MM.1S (cell line): ENCODE measurements at regions not wholly inside any gene's neighbourhood (a gene's known extent, or its start where the extent isn't known, plus 50 kb on each side); places are given as distances from the start of the nearest gene placed in this dataset.

Experiments used
- DNase-seq: peaks from one replicate; pipeline ENCODE4 v3.0.0-alpha.2; 2015
- H2AFZ ChIP-seq: fragments of 300-600 bp; sonication (generic); 2 replicates; pipeline ENCODE4 v1.6.0; 2016; ENCODE audit warnings: antibody characterized with exemption, low read length
- H3F3A ChIP-seq: fragments of 300-600 bp; sonication (generic); 2 replicates; pipeline ENCODE4 v1.6.1; 2016; ENCODE audit warnings: mild to moderate bottlenecking, antibody characterized with exemption, low read length, moderate library complexity, mixed read lengths; ENCODE audit not compliant: insufficient read depth
- H3K27ac ChIP-seq: fragments of 300-600 bp; sonication (generic); 2 replicates; pipeline ENCODE4 v1.5.1; 2016; ENCODE audit warnings: mild to moderate bottlenecking, low read length
- H3K27me3 ChIP-seq: fragments of 300-600 bp; sonication (generic); replicated peaks from 2 replicates; pipeline ENCODE4 v1.6.0; 2016; ENCODE audit warnings: low read length; ENCODE audit not compliant: insufficient read depth
- H3K36me3 ChIP-seq: fragments of 300-600 bp; sonication (generic); replicated peaks from 2 replicates; pipeline ENCODE4 v1.6.1; 2016; ENCODE audit warnings: mild to moderate bottlenecking, low read length, mixed read lengths; ENCODE audit not compliant: insufficient read depth
- H3K4me1 ChIP-seq: fragments of 300-600 bp; sonication (generic); 2 replicates; pipeline ENCODE4 v1.6.1; 2016; ENCODE audit warnings: low read length, mixed read lengths
- H3K4me2 ChIP-seq: fragments of 300-600 bp; sonication (generic); 2 replicates; pipeline ENCODE4 v1.6.0; 2016; ENCODE audit warnings: low read depth, low read length
- H3K4me3 ChIP-seq: fragments of 300-600 bp; sonication (generic); 2 replicates; pipeline ENCODE4 v1.5.1; 2016; ENCODE audit warnings: low read length, mixed read lengths
- H3K79me2 ChIP-seq: fragments of 300-600 bp; sonication (generic); 2 replicates; pipeline ENCODE4 v1.6.1; 2016; ENCODE audit warnings: mixed run types, low read length, mixed read lengths
- H3K9ac ChIP-seq: fragments of 300-600 bp; sonication (generic); 2 replicates; pipeline ENCODE4 v1.6.1; 2016; ENCODE audit warnings: low read length, mixed read lengths
- H3K9me2 ChIP-seq: fragments of 300-600 bp; sonication (generic); replicated peaks from 2 replicates; pipeline ENCODE4 v1.6.1; 2016; ENCODE audit warnings: mild to moderate bottlenecking, low read length, mixed read lengths; ENCODE audit not compliant: insufficient read depth
- H3K9me3 ChIP-seq: fragments of 300-600 bp; sonication (generic); replicated peaks from 2 replicates; pipeline ENCODE4 v1.6.1; 2016; ENCODE audit warnings: mild to moderate bottlenecking, low read length, mixed read lengths; ENCODE audit not compliant: insufficient read depth
- H4K20me1 ChIP-seq: fragments of 300-600 bp; sonication (generic); 2 replicates; pipeline ENCODE4 v1.6.1; 2016; ENCODE audit warnings: mild to moderate bottlenecking, low read length, moderate library complexity, mixed read lengths; ENCODE audit not compliant: insufficient read depth
- CTCF ChIP-seq: fragments of 300-600 bp; sonication (generic); IDR thresholded peaks from 2 replicates; pipeline ENCODE4 v1.5.1; 2016; ENCODE audit warnings: antibody characterized with exemption, low read length, mixed read lengths
- EZH2 ChIP-seq: fragments of 300-600 bp; sonication (generic); optimal IDR thresholded peaks from 2 replicates; pipeline ENCODE3; 2017; ENCODE audit warnings: low read depth, mild to moderate bottlenecking, antibody characterized with exemption, low read length, mixed read lengths
- EZH2phosphoT487 ChIP-seq: fragments of 300-600 bp; sonication (generic); IDR thresholded peaks from 2 replicates; pipeline ENCODE4 v1.6.1; 2018; ENCODE audit warnings: antibody characterized with exemption, low read length

- Histone ChIP-seq H3K9ac (no peak overlapping the region), H3K4me2 (no peak overlapping the region), H3K9me3 (no peaks in the 10 kb centered on the region), H3K9me2 (no peaks in the 10 kb centered on the region), H2AFZ (no peak overlapping the region), H4K20me1 (no peaks in the 10 kb centered on the region), H3K4me3 (no peak overlapping the region), H3K4me1 (no peaks in the 10 kb centered on the region), H3K27me3 (no peaks in the 10 kb centered on the region), H3K27ac (no peak overlapping the region), H3K36me3 (no peaks in the 10 kb centered on the region), H3K79me2 (no peaks in the 10 kb centered on the region), H3F3A (no peaks in the 10 kb centered on the region)
- no peak for DNase-seq
- no peak for TF ChIP-seq EZH2phosphoT487
- no peak for TF ChIP-seq EZH2
- TF ChIP-seq CTCF, result no peak
These were observed 109.2 kb downstream of the GJA1 start for GRCh38 chr6:121544691-121545090.

- Histone ChIP-seq H3K27me3 (no peaks in the 10 kb centered on the region), H3K36me3 (no peaks in the 10 kb centered on the region), H2AFZ (no peak overlapping the region), H3K9me3 (no peaks in the 10 kb centered on the region), H3K79me2 (no peaks in the 10 kb centered on the region), H3K27ac (no peak overlapping the region), H3K4me2 (no peak overlapping the region), H3K4me1 (no peaks in the 10 kb centered on the region), H3K4me3 (no peak overlapping the region), H3K9ac (no peak overlapping the region), H4K20me1 (no peaks in the 10 kb centered on the region), H3F3A (no peaks in the 10 kb centered on the region), H3K9me2 (no peaks in the 10 kb centered on the region)
- no peak for DNase-seq
- TF ChIP-seq EZH2phosphoT487, result no peak
- TF ChIP-seq EZH2, result no peak
- no peak for TF ChIP-seq CTCF
These were observed 112.7 kb downstream of the GJA1 start for GRCh38 chr6:121548131-121548530.

- TF ChIP-seq EZH2 (no peak), EZH2phosphoT487 (no peak), CTCF (no peak)
- DNase-seq, result no peak
These were observed 114.3 kb downstream of the GJA1 start for GRCh38 chr6:121549736-121550135.

More at GRCh38 chr6:121549736-121550135, 114.3 kb downstream of the GJA1 start:
- H3K4me3 ChIP-seq, result no peak overlapping the region
- H3K4me2 ChIP-seq, result no peak overlapping the region
- H3K9ac ChIP-seq, result no peak overlapping the region
- H3K27ac ChIP-seq, result no peak overlapping the region
- no peaks in the 10 kb centered on the region for H4K20me1 ChIP-seq
- no peaks in the 10 kb centered on the region for H3K27me3 ChIP-seq
- no peaks in the 10 kb centered on the region for H3K36me3 ChIP-seq
- no peaks in the 10 kb centered on the region for H3K9me3 ChIP-seq
- H2AFZ ChIP-seq, result no peak overlapping the region
- no peaks in the 10 kb centered on the region for H3F3A ChIP-seq
- no peaks in the 10 kb centered on the region for H3K9me2 ChIP-seq
- H3K4me1 ChIP-seq, result no peaks in the 10 kb centered on the region
- H3K79me2 ChIP-seq, result no peaks in the 10 kb centered on the region
